Nephron (organoid): ENCODE measurements at regions not wholly inside any gene's neighbourhood (a gene's known extent, or its start where the extent isn't known, plus 50 kb on each side); places are given as distances from the start of the nearest gene placed in this dataset.
A peak's percentile ranks its signal among the peaks of the same experiment; 100 is the strongest.

ENCODE experiments used
- H3K27ac Mint-ChIP-seq, 3 experiments: 2 replicates each; pipeline ENCODE4 v1.8.0; 2020; ENCODE audit warnings: mixed read lengths in 3 of 3, mild to moderate bottlenecking in 2 of 3, moderate library complexity in 1 of 3
- H3K27me3 Mint-ChIP-seq: 2 replicates; pipeline ENCODE4 v1.8.0; 2021; ENCODE audit warnings: low read depth, mild to moderate bottlenecking, moderate library complexity, mixed read lengths
- H3K36me3 Mint-ChIP-seq: 2 replicates; pipeline ENCODE4 v1.8.0; 2020; ENCODE audit warnings: low read depth, mixed read lengths
- H3K4me1 Mint-ChIP-seq: 2 replicates; pipeline ENCODE4 v1.8.0; 2020; ENCODE audit warnings: mixed read lengths
- H3K4me3 Mint-ChIP-seq, 3 experiments: 2 replicates each; pipeline ENCODE4 v1.8.0; 2020; ENCODE audit warnings: mild to moderate bottlenecking in 3 of 3, mixed read lengths in 3 of 3, moderate library complexity in 2 of 3
- H3K9me3 Mint-ChIP-seq: 2 replicates; pipeline ENCODE4 v1.8.0; 2020; ENCODE audit warnings: mixed read lengths
- TF ChIP-seq, protein P1 (sequence below), 3 experiments: fragments of 200-600 bp; sonication (generic); IDR thresholded peaks; one replicate each; pipeline ENCODE4 v1.5.0; 2021; ENCODE audit warnings: antibody characterized with exemption in 3 of 3; ENCODE audit not compliant: unreplicated experiment in 3 of 3

DNA sequence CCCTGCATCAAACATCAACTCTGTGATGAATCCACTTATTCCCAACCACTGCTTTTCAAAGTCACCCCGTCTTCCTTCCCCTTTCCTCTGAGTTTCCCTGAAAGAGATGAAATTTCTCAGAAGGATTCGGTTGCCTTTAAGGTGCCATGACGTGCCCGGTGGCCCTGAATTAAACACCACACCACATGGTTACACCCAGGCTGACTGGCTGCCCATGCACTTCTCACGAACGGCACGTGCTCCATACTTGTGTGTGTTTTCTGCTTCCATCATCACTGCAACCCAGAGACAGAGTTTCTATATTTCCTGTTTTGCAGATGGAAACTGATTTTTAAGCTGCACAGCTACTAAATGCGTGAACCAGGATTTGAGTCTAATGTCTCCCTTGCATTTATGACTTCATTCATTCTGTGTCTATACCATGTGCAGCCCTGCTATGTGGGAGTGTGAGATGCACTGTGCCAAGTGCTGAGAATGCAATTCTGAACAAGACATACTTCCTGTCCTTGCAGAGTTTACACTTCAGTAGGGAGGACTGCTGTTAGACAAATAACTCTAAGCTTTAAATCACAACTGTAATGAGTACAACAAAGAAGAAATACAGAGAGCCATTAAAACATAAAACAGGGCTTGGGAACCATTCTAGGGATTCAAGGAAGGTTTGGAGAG, 162.9 kb downstream of the NXNL2 start:
- H3K27me3 Mint-ChIP-seq: peaks cover 12% of the 10 kb centered on the region
- peaks cover 15% of the 10 kb centered on the region for H3K36me3 Mint-ChIP-seq
- H3K27ac Mint-ChIP-seq: peak overlapping the region; percentile 97 to 98 (median 97)
- TF ChIP-seq, protein P1, sequence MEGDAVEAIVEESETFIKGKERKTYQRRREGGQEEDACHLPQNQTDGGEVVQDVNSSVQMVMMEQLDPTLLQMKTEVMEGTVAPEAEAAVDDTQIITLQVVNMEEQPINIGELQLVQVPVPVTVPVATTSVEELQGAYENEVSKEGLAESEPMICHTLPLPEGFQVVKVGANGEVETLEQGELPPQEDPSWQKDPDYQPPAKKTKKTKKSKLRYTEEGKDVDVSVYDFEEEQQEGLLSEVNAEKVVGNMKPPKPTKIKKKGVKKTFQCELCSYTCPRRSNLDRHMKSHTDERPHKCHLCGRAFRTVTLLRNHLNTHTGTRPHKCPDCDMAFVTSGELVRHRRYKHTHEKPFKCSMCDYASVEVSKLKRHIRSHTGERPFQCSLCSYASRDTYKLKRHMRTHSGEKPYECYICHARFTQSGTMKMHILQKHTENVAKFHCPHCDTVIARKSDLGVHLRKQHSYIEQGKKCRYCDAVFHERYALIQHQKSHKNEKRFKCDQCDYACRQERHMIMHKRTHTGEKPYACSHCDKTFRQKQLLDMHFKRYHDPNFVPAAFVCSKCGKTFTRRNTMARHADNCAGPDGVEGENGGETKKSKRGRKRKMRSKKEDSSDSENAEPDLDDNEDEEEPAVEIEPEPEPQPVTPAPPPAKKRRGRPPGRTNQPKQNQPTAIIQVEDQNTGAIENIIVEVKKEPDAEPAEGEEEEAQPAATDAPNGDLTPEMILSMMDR (IDR thresholded peaks at IDR 0.05; ENCODE audit: unreplicated experiment in 3 of 3): no peak
- peaks cover 49% of the 10 kb centered on the region for H3K4me1 Mint-ChIP-seq
- peaks cover 35% of the 10 kb centered on the region for H3K9me3 Mint-ChIP-seq
- H3K4me3 Mint-ChIP-seq: peak overlapping the region; percentile 5 to 9 (median 8)

DNA sequence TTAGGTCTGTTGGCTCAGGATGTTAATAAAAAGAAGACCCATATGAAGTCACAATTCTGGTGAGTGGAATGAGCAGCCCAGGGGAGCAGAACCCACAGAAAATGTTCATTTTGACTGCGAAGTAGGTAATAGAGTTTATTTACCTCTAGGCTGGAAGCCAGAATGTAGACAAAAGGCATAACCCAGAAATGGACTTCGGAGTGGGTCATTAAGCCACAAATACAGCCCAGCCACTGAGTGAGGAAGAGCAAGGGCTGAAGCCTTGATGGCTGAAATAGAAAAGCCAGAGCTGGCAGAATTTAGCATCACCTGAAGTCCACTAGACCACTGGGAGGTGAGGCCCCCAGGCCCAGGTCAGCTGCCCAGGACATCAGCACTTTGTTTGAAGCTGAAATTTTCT, 168.0 kb downstream of the NXNL2 start:
- Mint-ChIP-seq H3K27ac (peak overlapping the region; percentile 88 to 95 (median 92)), H3K27me3 (peaks cover 19% of the 10 kb centered on the region), H3K9me3 (peaks cover 28% of the 10 kb centered on the region), H3K4me1 (peaks cover 31% of the 10 kb centered on the region), H3K36me3 (peaks cover 13% of the 10 kb centered on the region), H3K4me3 (no peak overlapping the region)
- TF ChIP-seq, protein P1 (IDR thresholded peaks at IDR 0.05; ENCODE audit: unreplicated experiment in 3 of 3): no peak

DNA sequence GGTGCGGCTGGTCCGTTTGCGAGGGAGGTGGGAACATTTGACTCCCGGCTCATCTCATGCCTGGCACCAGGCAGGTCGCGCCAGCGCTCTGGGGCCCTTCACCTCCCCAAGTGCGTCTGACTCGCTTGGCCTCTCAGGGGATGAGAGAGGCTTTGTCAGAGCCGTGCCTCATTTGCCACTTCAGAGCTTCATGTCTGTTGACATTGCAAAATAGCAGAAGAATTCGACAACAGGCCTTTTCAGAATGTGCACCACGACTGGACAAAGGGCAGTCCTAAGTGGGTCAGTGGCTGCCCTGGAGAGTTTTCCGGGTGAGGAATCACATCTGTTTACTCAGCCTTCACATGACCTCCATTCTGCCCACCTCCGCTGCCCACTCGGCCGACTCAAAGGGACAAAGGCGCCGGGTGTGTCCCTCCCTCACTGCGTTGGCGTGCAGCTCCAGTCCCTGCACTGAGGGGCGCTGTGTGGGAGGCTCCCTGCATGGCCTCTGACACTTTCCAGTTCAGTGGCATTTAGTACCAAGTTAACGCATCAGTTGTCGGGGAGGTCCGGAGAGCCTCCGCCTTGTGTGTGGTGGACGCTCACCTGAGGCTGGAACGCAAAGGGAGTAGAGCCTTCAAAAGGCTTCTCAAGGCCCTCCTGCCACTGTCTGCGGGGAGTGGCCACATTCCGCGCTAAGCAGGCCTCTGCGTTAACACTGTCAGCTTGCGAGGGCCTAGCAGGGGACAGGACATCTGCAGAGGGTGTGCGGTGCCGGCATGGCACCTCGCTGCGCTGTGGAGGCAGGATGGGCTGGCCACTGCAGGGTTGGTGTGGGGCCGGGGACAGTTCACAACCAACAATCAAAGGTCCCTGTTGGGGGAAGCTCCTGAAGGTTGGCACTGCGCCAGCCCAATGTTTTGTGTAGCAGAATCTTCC, 171.5 kb downstream of the NXNL2 start:
- peaks cover 19% of the 10 kb centered on the region for H3K27me3 Mint-ChIP-seq
- peaks cover 15% of the 10 kb centered on the region for H3K4me1 Mint-ChIP-seq
- H3K36me3 Mint-ChIP-seq: peaks cover 7% of the 10 kb centered on the region
- TF ChIP-seq, protein P1 (IDR thresholded peaks at IDR 0.05; ENCODE audit: unreplicated experiment in 3 of 3): no peak
- peak overlapping the region in 1 of 3 experiments; percentile 23 for H3K4me3 Mint-ChIP-seq
- H3K9me3 Mint-ChIP-seq: peaks cover 11% of the 10 kb centered on the region
- peak overlapping the region in 2 of 3 experiments; percentile 70 to 91 for H3K27ac Mint-ChIP-seq

DNA sequence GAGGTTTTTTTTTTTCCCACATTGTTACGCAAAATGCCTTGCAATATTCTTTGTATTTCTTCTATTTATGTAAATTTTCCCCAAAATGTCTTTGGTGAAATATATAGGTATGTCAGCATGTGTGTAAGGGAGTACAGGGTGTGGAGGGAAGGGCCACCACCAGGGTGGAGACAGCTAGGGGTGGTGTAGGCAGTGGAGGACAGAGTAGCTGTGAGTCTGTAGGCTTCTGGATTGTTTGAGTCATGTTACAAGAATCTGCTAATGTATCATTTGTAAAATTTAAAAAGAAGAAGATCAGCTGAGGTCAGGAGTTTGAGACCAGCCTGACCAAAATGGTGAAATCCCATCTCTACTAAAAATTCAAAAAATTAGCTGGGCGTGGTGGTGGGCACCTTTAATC, 175.5 kb downstream of the NXNL2 start:
- H3K4me1 Mint-ChIP-seq: no peaks in the 10 kb centered on the region
- H3K27ac Mint-ChIP-seq: no peak overlapping the region
- peaks cover 11% of the 10 kb centered on the region for H3K27me3 Mint-ChIP-seq
- TF ChIP-seq, protein P1 (IDR thresholded peaks at IDR 0.05; ENCODE audit: unreplicated experiment in 3 of 3): no peak
- no peak overlapping the region for H3K4me3 Mint-ChIP-seq
- H3K9me3 Mint-ChIP-seq: peaks cover 14% of the 10 kb centered on the region
- no peaks in the 10 kb centered on the region for H3K36me3 Mint-ChIP-seq

DNA sequence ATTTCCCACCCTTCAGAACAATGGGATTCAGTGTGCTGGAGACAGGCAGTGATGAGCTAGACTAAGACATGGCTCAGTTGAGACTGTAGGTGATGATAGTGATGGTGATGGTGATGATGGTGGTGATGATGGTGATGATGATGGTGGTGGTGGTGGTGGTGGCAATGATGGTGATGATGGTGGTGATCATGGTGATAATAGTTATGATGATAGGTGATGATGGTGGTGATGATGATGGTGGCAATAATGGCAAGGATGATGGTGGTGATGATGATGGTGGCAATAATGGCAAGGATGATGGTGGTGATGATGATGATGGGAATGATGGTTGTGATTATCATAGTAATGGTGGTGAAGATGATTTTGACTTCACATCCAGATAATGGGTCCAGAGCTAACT, 176.7 kb downstream of the NXNL2 start:
- peaks cover 7% of the 10 kb centered on the region for H3K27me3 Mint-ChIP-seq

More for the DNA sequence above, 176.7 kb downstream of the NXNL2 start:
- TF ChIP-seq, protein P1 (IDR thresholded peaks at IDR 0.05; ENCODE audit: unreplicated experiment in 3 of 3): no peak
- peaks cover 4% of the 10 kb centered on the region for H3K4me1 Mint-ChIP-seq
- no peaks in the 10 kb centered on the region for H3K36me3 Mint-ChIP-seq
- peaks cover 18% of the 10 kb centered on the region for H3K9me3 Mint-ChIP-seq
- no peak overlapping the region for H3K4me3 Mint-ChIP-seq
- no peak overlapping the region for H3K27ac Mint-ChIP-seq
